Body of pancreas (tissue), 4 donors: ENCODE measurements at regions not wholly inside any gene's neighbourhood (a gene's known extent, or its start where the extent isn't known, plus 50 kb on each side); places are given as distances from the start of the nearest gene placed in this dataset.

Experiments
- CTCF ChIP-seq, 7 experiments: fragments of 450-650 bp in 4 of 7; fragments of 200-600 bp in 3 of 7; sonication (generic) in 3 of 7; IDR thresholded peaks; one replicate each; pipeline ENCODE4 v1.5.1; 2016 to 2019; ENCODE audit warnings: antibody characterized with exemption in 7 of 7
- POLR2A ChIP-seq, 3 donors: fragments of 450-650 bp; IDR thresholded peaks; one replicate each; pipeline ENCODE4 v1.6.1; 2016; ENCODE audit warnings: antibody characterized with exemption in 3 of 3, mild to moderate bottlenecking in 2 of 3

- TF ChIP-seq CTCF (IDR thresholded peaks at IDR 0.05) (no peak), POLR2A (IDR thresholded peaks at IDR 0.05) (no peak)
Measured at GRCh38 chr4:151811403-151811802, 50.6 kb upstream of the GATB start.
